ENCODE measurements at regions not wholly inside any gene's neighbourhood (a gene's known extent, or its start where the extent isn't known, plus 50 kb on each side); places are given as distances from the start of the nearest gene placed in this dataset.

- Histone ChIP-seq H3K36me3 (replicated peaks; ENCODE audit: low read depth, low read length) (no peaks in the 10 kb centered on the region), H3K4me2 (ENCODE audit: low read length) (no peak overlapping the region), H3K27me3 (ENCODE audit: low read depth, low read length) (no peaks in the 10 kb centered on the region), H3K4me3 (ENCODE audit: low read length) (no peak overlapping the region), H3K4me1 (ENCODE audit: low read length) (peaks cover 12% of the 10 kb centered on the region), H3K9ac (ENCODE audit: low read length) (no peak overlapping the region), H2AFZ (ENCODE audit: low read depth, low read length) (no peak overlapping the region), H3K27ac (ENCODE audit: low read length) (no peak overlapping the region), H3K79me2 (ENCODE audit: low read length) (no peaks in the 10 kb centered on the region), H3K9me3 (ENCODE audit: insufficient read depth, low read length) (no peaks in the 10 kb centered on the region), H4K20me1 (ENCODE audit: insufficient read depth, low read length) (no peaks in the 10 kb centered on the region)
- TF ChIP-seq EZH2phosphoT487 (IDR thresholded peaks at IDR 0.05; ENCODE audit: low read depth) (no peak), CTCF (IDR thresholded peaks at IDR 0.05; ENCODE audit: low read depth, low read length) (no peak)
These were observed 313.1 kb upstream of the DAB1 start for GRCh38 chr1:57736940-57737339.

- H3K36me3 ChIP-seq (replicated peaks; ENCODE audit: low read depth, low read length): no peaks in the 10 kb centered on the region
- TF ChIP-seq EZH2phosphoT487 (IDR thresholded peaks at IDR 0.05; ENCODE audit: low read depth): no peak
- TF ChIP-seq CTCF (IDR thresholded peaks at IDR 0.05; ENCODE audit: low read depth, low read length): no peak
- no peak overlapping the region for H3K4me3 ChIP-seq (ENCODE audit: low read length)
- no peak overlapping the region for H3K4me2 ChIP-seq (ENCODE audit: low read length)
- no peaks in the 10 kb centered on the region for H4K20me1 ChIP-seq (ENCODE audit: insufficient read depth, low read length)
- H3K9me3 ChIP-seq (ENCODE audit: insufficient read depth, low read length): no peaks in the 10 kb centered on the region
- H3K79me2 ChIP-seq (ENCODE audit: low read length): no peaks in the 10 kb centered on the region
- H3K4me1 ChIP-seq (ENCODE audit: low read length): peaks cover 9% of the 10 kb centered on the region
- no peak overlapping the region for H3K27ac ChIP-seq (ENCODE audit: low read length)
- H3K9ac ChIP-seq (ENCODE audit: low read length): no peak overlapping the region
- H3K27me3 ChIP-seq (ENCODE audit: low read depth, low read length): no peaks in the 10 kb centered on the region
- no peak overlapping the region for H2AFZ ChIP-seq (ENCODE audit: low read depth, low read length)
These were observed 305.3 kb upstream of the DAB1 start for GRCh38 chr1:57729181-57729580.

- Histone ChIP-seq H2AFZ (ENCODE audit: low read depth, low read length) (no peak overlapping the region), H3K79me2 (ENCODE audit: low read length) (no peaks in the 10 kb centered on the region)
These were observed 303.3 kb upstream of the DAB1 start for GRCh38 chr1:57727121-57727520.

GRCh38 chr1:57725318-57725717 is 301.5 kb upstream of the DAB1 start:
- no peak overlapping the region for H3K4me2 ChIP-seq (ENCODE audit: low read length)
- H3K9me3 ChIP-seq (ENCODE audit: insufficient read depth, low read length): no peaks in the 10 kb centered on the region
- H4K20me1 ChIP-seq (ENCODE audit: insufficient read depth, low read length): no peaks in the 10 kb centered on the region
- no peaks in the 10 kb centered on the region for H3K27me3 ChIP-seq (ENCODE audit: low read depth, low read length)
- no peak overlapping the region for H3K9ac ChIP-seq (ENCODE audit: low read length)
- no peaks in the 10 kb centered on the region for H3K79me2 ChIP-seq (ENCODE audit: low read length)
- no peak for TF ChIP-seq CTCF (IDR thresholded peaks at IDR 0.05; ENCODE audit: low read depth, low read length)
- no peak for TF ChIP-seq EZH2phosphoT487 (IDR thresholded peaks at IDR 0.05; ENCODE audit: low read depth)
- H3K27ac ChIP-seq (ENCODE audit: low read length): no peak overlapping the region
- H3K4me3 ChIP-seq (ENCODE audit: low read length): no peak overlapping the region
- no peaks in the 10 kb centered on the region for H3K4me1 ChIP-seq (ENCODE audit: low read length)
- H3K36me3 ChIP-seq (replicated peaks; ENCODE audit: low read depth, low read length): no peaks in the 10 kb centered on the region
- no peak overlapping the region for H2AFZ ChIP-seq (ENCODE audit: low read depth, low read length)

More at GRCh38 chr1:57727121-57727520, 303.3 kb upstream of the DAB1 start:
- H4K20me1 ChIP-seq (ENCODE audit: insufficient read depth, low read length): no peaks in the 10 kb centered on the region
- H3K9me3 ChIP-seq (ENCODE audit: insufficient read depth, low read length): no peaks in the 10 kb centered on the region
- H3K4me2 ChIP-seq (ENCODE audit: low read length): no peak overlapping the region
- H3K4me3 ChIP-seq (ENCODE audit: low read length): no peak overlapping the region
- no peaks in the 10 kb centered on the region for H3K27me3 ChIP-seq (ENCODE audit: low read depth, low read length)
- no peaks in the 10 kb centered on the region for H3K36me3 ChIP-seq (replicated peaks; ENCODE audit: low read depth, low read length)
- TF ChIP-seq EZH2phosphoT487 (IDR thresholded peaks at IDR 0.05; ENCODE audit: low read depth) (no peak), CTCF (IDR thresholded peaks at IDR 0.05; ENCODE audit: low read depth, low read length) (no peak)
- H3K9ac ChIP-seq (ENCODE audit: low read length): no peak overlapping the region
- peaks cover 9% of the 10 kb centered on the region for H3K4me1 ChIP-seq (ENCODE audit: low read length)
- no peak overlapping the region for H3K27ac ChIP-seq (ENCODE audit: low read length)
